SK-N-SH (cell line): ENCODE measurements at regions not wholly inside any gene's neighbourhood (a gene's known extent, or its start where the extent isn't known, plus 50 kb on each side); places are given as distances from the start of the nearest gene placed in this dataset.

Experiments
- CTCF ChIA-PET: fragments of 300-600, 350-600 bp; formaldehyde crosslinking; extraction: SDS; loops from one replicate; lab custom pipeline; 2021; lab: Yijun Ruan, JAX
- POLR2A ChIA-PET: fragments of 350-600 bp; sonication (Branson Sonifier 250); formaldehyde crosslinking; extraction: SDS; loops from one replicate; lab custom pipeline; 2020; ENCODE audit warnings: antibody characterized with exemption, inconsistent platforms; lab: Yijun Ruan, JAX
- DNase-seq: peaks from one replicate; pipeline ENCODE4 v3.0.0; 2012
- H2AFZ ChIP-seq: fragments of 200-600 bp; sonication (generic); 2 replicates; pipeline ENCODE4 v1.8.1; 2016; ENCODE audit warnings: antibody characterized with exemption, mild to moderate bottlenecking, low read depth
- H3F3A ChIP-seq: fragments of 200-600 bp; sonication (generic); replicated peaks from 2 replicates; pipeline ENCODE3; 2016; ENCODE audit warnings: antibody characterized with exemption, mild to moderate bottlenecking; ENCODE audit not compliant: insufficient read depth
- H3K27ac ChIP-seq, 2 experiments: fragments of 200-500 bp in 1 of 2; fragments of 200-600 bp in 1 of 2; sonication (Bioruptor generic) in 1 of 2; sonication (generic), shearing (Covaris generic) in 1 of 2; 2 replicates each; pipeline versions ENCODE4 v1.5.1 to v1.6.1; 2014 to 2016; ENCODE audit warnings: low read depth in 2 of 2, inconsistent platforms in 1 of 2, low read length in 1 of 2, mild to moderate bottlenecking in 1 of 2, mixed read lengths in 1 of 2
- H3K27me3 ChIP-seq: fragments of 200-600 bp; sonication (generic), shearing (Covaris generic); 2 replicates; pipeline ENCODE4 v1.6.1; 2016; ENCODE audit warnings: mixed run types; ENCODE audit not compliant: insufficient read depth
- H3K36me3 ChIP-seq, 2 experiments: fragments of 200-500 bp in 1 of 2; fragments of 200-600 bp in 1 of 2; sonication (Bioruptor generic) in 1 of 2; sonication (generic) in 1 of 2; replicated peaks in 1 of 2; 2 replicates each; pipeline versions ENCODE3 to v1.5.1; 2014 to 2016; ENCODE audit warnings: low read length in 1 of 2, mild to moderate bottlenecking in 1 of 2; ENCODE audit not compliant: insufficient read depth in 2 of 2, control insufficient read depth in 1 of 2
- H3K4me1 ChIP-seq, 2 experiments: fragments of 200-500 bp in 1 of 2; fragments of 200-600 bp in 1 of 2; sonication (Bioruptor generic) in 1 of 2; sonication (generic), shearing (Covaris generic) in 1 of 2; 2 replicates each; pipeline versions ENCODE4 v1.5.1 to v1.6.1; 2014 to 2016; ENCODE audit warnings: low read depth in 1 of 2, low read length in 1 of 2, mixed run types in 1 of 2; ENCODE audit not compliant: insufficient read depth in 2 of 2, control insufficient read depth in 1 of 2
- H3K4me2 ChIP-seq: fragments of 200-600 bp; sonication (generic), shearing (Covaris generic); 2 replicates; pipeline ENCODE4 v1.6.1; 2017; ENCODE audit warnings: mixed run types
- H3K4me3 ChIP-seq, 2 experiments: fragments of 200-500 bp in 1 of 2; fragments of 200-600 bp in 1 of 2; sonication (Bioruptor generic) in 1 of 2; sonication (generic), shearing (Covaris generic) in 1 of 2; 2 replicates each; pipeline versions ENCODE4 v1.5.1 to v1.8.1; 2014 to 2016; ENCODE audit warnings: low read depth in 2 of 2, inconsistent platforms in 1 of 2, low read length in 1 of 2, mild to moderate bottlenecking in 1 of 2, mixed read lengths in 1 of 2, moderate library complexity in 1 of 2
- H3K79me2 ChIP-seq: fragments of 200-600 bp; sonication (generic); 2 replicates; pipeline ENCODE4 v1.8.1; 2017; ENCODE audit warnings: mild to moderate bottlenecking; ENCODE audit not compliant: insufficient read depth
- H3K9ac ChIP-seq: fragments of 200-600 bp; sonication (generic); 2 replicates; pipeline ENCODE4 v1.6.1; 2017; ENCODE audit warnings: mixed run types
- H3K9me2 ChIP-seq: fragments of 200-600 bp; sonication (generic); 2 replicates; pipeline ENCODE4 v1.6.1; 2017; ENCODE audit warnings: mixed run types
- H3K9me3 ChIP-seq: fragments of 200-600 bp; sonication (generic); 2 replicates; pipeline ENCODE4 v1.6.1; 2017; ENCODE audit warnings: mixed run types, mild to moderate bottlenecking, moderate library complexity
- H4K20me1 ChIP-seq: fragments of 200-600 bp; sonication (generic); 2 replicates; pipeline ENCODE4 v1.6.1; 2017; ENCODE audit warnings: mild to moderate bottlenecking, mixed run types; ENCODE audit not compliant: insufficient read depth
- CHD2 ChIP-seq: fragments of 150-350 bp; IDR thresholded peaks from 2 replicates; pipeline ENCODE4 v1.6.1; 2018; ENCODE audit warnings: low read length; ENCODE audit not compliant: partially characterized antibody
- EP300 ChIP-seq, 2 experiments: IDR thresholded peaks; 2 replicates each; pipeline versions ENCODE4 v1.4.0 to v1.6.1; 2012; ENCODE audit warnings: borderline replicate concordance in 1 of 2, low read depth in 1 of 2, low read length in 1 of 2
- EZH2phosphoT487 ChIP-seq: fragments of 200-600 bp; sonication (generic); IDR thresholded peaks from 2 replicates; pipeline ENCODE4 v1.6.1; 2017; ENCODE audit warnings: low read depth, mixed run types, mild to moderate bottlenecking, antibody characterized with exemption, moderate library complexity, borderline replicate concordance
- FOSL2 ChIP-seq: IDR thresholded peaks from 2 replicates; pipeline ENCODE4 v1.4.0; 2012; ENCODE audit warnings: low read depth, mild to moderate bottlenecking, moderate library complexity, borderline replicate concordance
- FOXJ3 ChIP-seq: sonication (generic); formaldehyde crosslinking; IDR thresholded peaks from 2 replicates; pipeline ENCODE4 v1.5.1; 2020; ENCODE audit warnings: mild to moderate bottlenecking, missing genetic modification reagents
- FOXM1 ChIP-seq: IDR thresholded peaks from 2 replicates; pipeline ENCODE4 v1.4.0; 2012; ENCODE audit warnings: low read depth, mild to moderate bottlenecking
- GABPA ChIP-seq: IDR thresholded peaks from 2 replicates; pipeline ENCODE4 v1.4.0; 2012; ENCODE audit warnings: low read depth, mild to moderate bottlenecking
- GATA2 ChIP-seq: sonication (generic); formaldehyde crosslinking; IDR thresholded peaks from 2 replicates; pipeline ENCODE4 v1.5.0; 2020; ENCODE audit warnings: mild to moderate bottlenecking, missing genetic modification reagents
- NRF1 ChIP-seq: IDR thresholded peaks from 2 replicates; pipeline ENCODE4 v1.6.1; 2012; ENCODE audit warnings: low read depth, mild to moderate bottlenecking, low read length
- POLR2AphosphoS5 ChIP-seq: IDR thresholded peaks from 2 replicates; pipeline ENCODE4 v1.6.1; 2012; ENCODE audit warnings: low read depth, low read length
- RFX5 ChIP-seq: IDR thresholded peaks from 2 replicates; pipeline ENCODE4 v1.6.1; 2012; ENCODE audit warnings: mild to moderate bottlenecking, improper control_type of control experiment, low read length
- RXRA ChIP-seq: IDR thresholded peaks from 2 replicates; pipeline ENCODE4 v1.4.0; 2012; ENCODE audit warnings: low read depth, mild to moderate bottlenecking, borderline replicate concordance
- SIN3A ChIP-seq: IDR thresholded peaks from 2 replicates; pipeline ENCODE4 v1.6.1; 2012; ENCODE audit warnings: low read depth, mild to moderate bottlenecking, low read length, moderate library complexity, borderline replicate concordance
- TCF12 ChIP-seq: IDR thresholded peaks from 2 replicates; pipeline ENCODE4 v1.4.0; 2012
- YY1 ChIP-seq: IDR thresholded peaks from 2 replicates; pipeline ENCODE4 v1.4.0; 2012; ENCODE audit warnings: low read depth, mild to moderate bottlenecking
- WGBS: methylation state at CpG from one replicate; pipeline ENCODE4 v1.1.6; 2017; ENCODE audit warnings: low lambda C conversion rate; 5-methylcytosine and 5-hydroxymethylcytosine counted together
- TF ChIP-seq, protein P1 (sequence below): IDR thresholded peaks from 2 replicates; pipeline ENCODE4 v1.6.1; 2012; ENCODE audit warnings: mild to moderate bottlenecking, low read depth, low read length, moderate library complexity
- TF ChIP-seq, protein P2 (sequence below): IDR thresholded peaks from 2 replicates; pipeline ENCODE4 v1.4.0; 2012; ENCODE audit warnings: low read depth, borderline replicate concordance
- TF ChIP-seq, protein P3 (sequence below): fragments of 150-350 bp; IDR thresholded peaks from 2 replicates; pipeline ENCODE4 v1.6.1; 2017; ENCODE audit warnings: antibody characterized with exemption, low read length, low read depth, borderline replicate concordance
- TF ChIP-seq, protein P4 (sequence below): IDR thresholded peaks from 2 replicates; pipeline ENCODE4 v1.4.0; 2012; ENCODE audit warnings: low read depth
- TF ChIP-seq, protein P5 (sequence below): IDR thresholded peaks from 2 replicates; pipeline ENCODE4 v1.4.0; 2012; ENCODE audit warnings: low read depth, borderline replicate concordance

DNA sequence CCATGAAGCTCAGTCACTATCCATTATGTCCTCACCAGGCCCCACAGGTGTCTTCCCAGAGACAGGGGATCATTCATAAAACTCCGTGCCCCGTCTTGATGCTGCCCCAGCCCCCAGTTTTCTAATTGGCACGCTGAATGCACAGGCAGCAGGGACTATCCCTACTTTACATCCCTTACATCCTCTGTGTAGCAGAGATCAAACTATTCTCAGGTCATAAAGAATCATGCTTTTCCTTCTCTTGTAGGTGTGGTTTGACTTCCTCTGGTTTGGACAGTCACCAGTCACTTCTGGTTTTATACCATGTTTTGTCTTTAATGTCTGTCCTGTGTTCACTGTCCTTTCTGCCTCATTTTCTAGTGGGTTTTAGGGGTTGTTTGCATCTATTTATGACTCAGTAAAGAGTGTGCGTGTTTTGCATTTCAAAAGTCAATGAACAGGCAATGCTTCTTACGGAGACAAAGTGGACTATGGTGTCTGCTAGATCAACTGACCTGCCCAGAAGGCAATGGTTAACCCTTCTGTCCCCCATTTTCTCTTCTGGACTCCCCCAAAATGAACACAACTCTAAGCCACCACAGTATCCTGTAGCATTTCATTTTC, 140.4 kb upstream of the NPVF start:
- Histone ChIP-seq H3K9ac (no peak overlapping the region), H2AFZ (no peak overlapping the region), H3K4me2 (no peak overlapping the region)
- TF ChIP-seq EP300 (IDR thresholded peaks at IDR 0.05; ENCODE audit: borderline replicate concordance in 1 of 2, low read depth in 1 of 2, low read length in 1 of 2) (no peak), YY1 (no peak), NRF1 (no peak), CHD2 (no peak), EZH2phosphoT487 (no peak), GATA2 (CRISPR knock-in tag) (no peak), FOSL2 (no peak), RFX5 (no peak), SIN3A (no peak), TCF12 (no peak), GABPA (no peak), FOXM1 (no peak), FOXJ3 (CRISPR knock-in tag) (no peak), RXRA (no peak), POLR2AphosphoS5 (no peak)
- TF ChIP-seq, protein P1, sequence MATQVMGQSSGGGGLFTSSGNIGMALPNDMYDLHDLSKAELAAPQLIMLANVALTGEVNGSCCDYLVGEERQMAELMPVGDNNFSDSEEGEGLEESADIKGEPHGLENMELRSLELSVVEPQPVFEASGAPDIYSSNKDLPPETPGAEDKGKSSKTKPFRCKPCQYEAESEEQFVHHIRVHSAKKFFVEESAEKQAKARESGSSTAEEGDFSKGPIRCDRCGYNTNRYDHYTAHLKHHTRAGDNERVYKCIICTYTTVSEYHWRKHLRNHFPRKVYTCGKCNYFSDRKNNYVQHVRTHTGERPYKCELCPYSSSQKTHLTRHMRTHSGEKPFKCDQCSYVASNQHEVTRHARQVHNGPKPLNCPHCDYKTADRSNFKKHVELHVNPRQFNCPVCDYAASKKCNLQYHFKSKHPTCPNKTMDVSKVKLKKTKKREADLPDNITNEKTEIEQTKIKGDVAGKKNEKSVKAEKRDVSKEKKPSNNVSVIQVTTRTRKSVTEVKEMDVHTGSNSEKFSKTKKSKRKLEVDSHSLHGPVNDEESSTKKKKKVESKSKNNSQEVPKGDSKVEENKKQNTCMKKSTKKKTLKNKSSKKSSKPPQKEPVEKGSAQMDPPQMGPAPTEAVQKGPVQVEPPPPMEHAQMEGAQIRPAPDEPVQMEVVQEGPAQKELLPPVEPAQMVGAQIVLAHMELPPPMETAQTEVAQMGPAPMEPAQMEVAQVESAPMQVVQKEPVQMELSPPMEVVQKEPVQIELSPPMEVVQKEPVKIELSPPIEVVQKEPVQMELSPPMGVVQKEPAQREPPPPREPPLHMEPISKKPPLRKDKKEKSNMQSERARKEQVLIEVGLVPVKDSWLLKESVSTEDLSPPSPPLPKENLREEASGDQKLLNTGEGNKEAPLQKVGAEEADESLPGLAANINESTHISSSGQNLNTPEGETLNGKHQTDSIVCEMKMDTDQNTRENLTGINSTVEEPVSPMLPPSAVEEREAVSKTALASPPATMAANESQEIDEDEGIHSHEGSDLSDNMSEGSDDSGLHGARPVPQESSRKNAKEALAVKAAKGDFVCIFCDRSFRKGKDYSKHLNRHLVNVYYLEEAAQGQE: no peak
- TF ChIP-seq, protein P2, sequence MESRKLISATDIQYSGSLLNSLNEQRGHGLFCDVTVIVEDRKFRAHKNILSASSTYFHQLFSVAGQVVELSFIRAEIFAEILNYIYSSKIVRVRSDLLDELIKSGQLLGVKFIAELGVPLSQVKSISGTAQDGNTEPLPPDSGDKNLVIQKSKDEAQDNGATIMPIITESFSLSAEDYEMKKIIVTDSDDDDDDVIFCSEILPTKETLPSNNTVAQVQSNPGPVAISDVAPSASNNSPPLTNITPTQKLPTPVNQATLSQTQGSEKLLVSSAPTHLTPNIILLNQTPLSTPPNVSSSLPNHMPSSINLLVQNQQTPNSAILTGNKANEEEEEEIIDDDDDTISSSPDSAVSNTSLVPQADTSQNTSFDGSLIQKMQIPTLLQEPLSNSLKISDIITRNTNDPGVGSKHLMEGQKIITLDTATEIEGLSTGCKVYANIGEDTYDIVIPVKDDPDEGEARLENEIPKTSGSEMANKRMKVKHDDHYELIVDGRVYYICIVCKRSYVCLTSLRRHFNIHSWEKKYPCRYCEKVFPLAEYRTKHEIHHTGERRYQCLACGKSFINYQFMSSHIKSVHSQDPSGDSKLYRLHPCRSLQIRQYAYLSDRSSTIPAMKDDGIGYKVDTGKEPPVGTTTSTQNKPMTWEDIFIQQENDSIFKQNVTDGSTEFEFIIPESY: no peak
- TF ChIP-seq, protein P3, sequence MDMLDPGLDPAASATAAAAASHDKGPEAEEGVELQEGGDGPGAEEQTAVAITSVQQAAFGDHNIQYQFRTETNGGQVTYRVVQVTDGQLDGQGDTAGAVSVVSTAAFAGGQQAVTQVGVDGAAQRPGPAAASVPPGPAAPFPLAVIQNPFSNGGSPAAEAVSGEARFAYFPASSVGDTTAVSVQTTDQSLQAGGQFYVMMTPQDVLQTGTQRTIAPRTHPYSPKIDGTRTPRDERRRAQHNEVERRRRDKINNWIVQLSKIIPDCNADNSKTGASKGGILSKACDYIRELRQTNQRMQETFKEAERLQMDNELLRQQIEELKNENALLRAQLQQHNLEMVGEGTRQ: no peak
- TF ChIP-seq, protein P4, sequence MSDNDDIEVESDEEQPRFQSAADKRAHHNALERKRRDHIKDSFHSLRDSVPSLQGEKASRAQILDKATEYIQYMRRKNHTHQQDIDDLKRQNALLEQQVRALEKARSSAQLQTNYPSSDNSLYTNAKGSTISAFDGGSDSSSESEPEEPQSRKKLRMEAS: no peak
- TF ChIP-seq, protein P5, sequence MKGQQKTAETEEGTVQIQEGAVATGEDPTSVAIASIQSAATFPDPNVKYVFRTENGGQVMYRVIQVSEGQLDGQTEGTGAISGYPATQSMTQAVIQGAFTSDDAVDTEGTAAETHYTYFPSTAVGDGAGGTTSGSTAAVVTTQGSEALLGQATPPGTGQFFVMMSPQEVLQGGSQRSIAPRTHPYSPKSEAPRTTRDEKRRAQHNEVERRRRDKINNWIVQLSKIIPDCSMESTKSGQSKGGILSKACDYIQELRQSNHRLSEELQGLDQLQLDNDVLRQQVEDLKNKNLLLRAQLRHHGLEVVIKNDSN: no peak
- TF ChIP-seq, all 33 proteins: peak for 0
- no peak overlapping the region for H3K27ac ChIP-seq
- no peaks in the 10 kb centered on the region for H4K20me1 ChIP-seq
- no peaks in the 10 kb centered on the region for H3K9me3 ChIP-seq
- no peaks in the 10 kb centered on the region for H3K79me2 ChIP-seq
- DNase-seq: no peak
- ChIA-PET CTCF (interaction anchor here (0.9 to 1.2 kb wide), 3 partner anchors 109 to 483 kb away, joined by 3 to 6 read pairs (median 4); no protein-coding TSS in a partner anchor), POLR2A (no interaction called here)
- no peaks in the 10 kb centered on the region for H3F3A ChIP-seq
- 7% methylated on average over 5 of the region's 5 CpGs for WGBS
- no peaks in the 10 kb centered on the region; the same call in 1 of the 2 replicates for H3K27me3 ChIP-seq
- no peak overlapping the region for H3K4me3 ChIP-seq
- no peaks in the 10 kb centered on the region; a peak in 1 of 4 replicates for H3K4me1 ChIP-seq
- H3K36me3 ChIP-seq: no peaks in the 10 kb centered on the region
- H3K9me2 ChIP-seq: no peaks in the 10 kb centered on the region
